ENCODE measurements at regions not wholly inside any gene's neighbourhood (a gene's known extent, or its start where the extent isn't known, plus 50 kb on each side); places are given as distances from the start of the nearest gene placed in this dataset.
"Not testable (repeated sequence)": the region's sequence is repeated elsewhere in the genome, so short reads cannot be mapped to it uniquely, and the experiment has no call there.

GRCh38 chr10:78681141-78681540 lies 387.6 kb upstream of the ZMIZ1 start:
- TF ChIP-seq CTCF (conservative IDR thresholded peaks at IDR 0.05; ENCODE audit: low read length); EZH2phosphoT487 (IDR thresholded peaks at IDR 0.05; ENCODE audit: borderline replicate concordance, low read depth, low read length): not testable (repeated sequence)

Data from OCI-LY7 (cell line).